Gastroesophageal sphincter (tissue), 3 donors: ENCODE measurements at regions not wholly inside any gene's neighbourhood (a gene's known extent, or its start where the extent isn't known, plus 50 kb on each side); places are given as distances from the start of the nearest gene placed in this dataset.

Source experiments
- POLR2A ChIP-seq, 2 donors: fragments of 450-650 bp; IDR thresholded peaks; one replicate each; pipeline ENCODE4 v1.6.1; 2017; ENCODE audit warnings: antibody characterized with exemption in 2 of 2, mild to moderate bottlenecking in 2 of 2, moderate library complexity in 1 of 2
- TF ChIP-seq, protein P1 (sequence below), 4 experiments: fragments of 200-600 bp in 2 of 4; fragments of 450-650 bp in 2 of 4; sonication (generic) in 1 of 4; IDR thresholded peaks; one replicate each; pipeline ENCODE4 v1.5.1; 2017 to 2019; ENCODE audit warnings: antibody characterized with exemption in 4 of 4, mild to moderate bottlenecking in 2 of 4, moderate library complexity in 2 of 4

DNA sequence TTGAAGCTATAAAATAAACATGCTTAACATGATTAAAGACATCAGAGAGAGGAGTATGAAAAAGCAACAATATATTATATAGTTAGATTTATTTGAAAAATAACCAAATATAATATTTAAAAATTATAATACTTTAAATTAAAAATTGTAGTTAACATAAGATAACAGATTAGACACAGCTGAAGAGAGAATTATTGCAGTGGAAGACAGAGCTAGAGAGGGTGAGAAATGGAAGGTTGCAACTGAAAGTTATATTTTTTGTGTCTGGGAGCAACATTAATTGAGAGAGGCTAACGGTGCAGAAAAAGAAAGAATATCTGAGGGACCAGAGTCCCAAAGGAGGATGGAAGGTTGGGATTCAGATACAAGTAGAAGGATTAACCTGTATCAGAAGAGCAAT is 548.9 kb upstream of the FZD8 start:
- no peak for TF ChIP-seq POLR2A (IDR thresholded peaks at IDR 0.05)
- TF ChIP-seq, protein P1, sequence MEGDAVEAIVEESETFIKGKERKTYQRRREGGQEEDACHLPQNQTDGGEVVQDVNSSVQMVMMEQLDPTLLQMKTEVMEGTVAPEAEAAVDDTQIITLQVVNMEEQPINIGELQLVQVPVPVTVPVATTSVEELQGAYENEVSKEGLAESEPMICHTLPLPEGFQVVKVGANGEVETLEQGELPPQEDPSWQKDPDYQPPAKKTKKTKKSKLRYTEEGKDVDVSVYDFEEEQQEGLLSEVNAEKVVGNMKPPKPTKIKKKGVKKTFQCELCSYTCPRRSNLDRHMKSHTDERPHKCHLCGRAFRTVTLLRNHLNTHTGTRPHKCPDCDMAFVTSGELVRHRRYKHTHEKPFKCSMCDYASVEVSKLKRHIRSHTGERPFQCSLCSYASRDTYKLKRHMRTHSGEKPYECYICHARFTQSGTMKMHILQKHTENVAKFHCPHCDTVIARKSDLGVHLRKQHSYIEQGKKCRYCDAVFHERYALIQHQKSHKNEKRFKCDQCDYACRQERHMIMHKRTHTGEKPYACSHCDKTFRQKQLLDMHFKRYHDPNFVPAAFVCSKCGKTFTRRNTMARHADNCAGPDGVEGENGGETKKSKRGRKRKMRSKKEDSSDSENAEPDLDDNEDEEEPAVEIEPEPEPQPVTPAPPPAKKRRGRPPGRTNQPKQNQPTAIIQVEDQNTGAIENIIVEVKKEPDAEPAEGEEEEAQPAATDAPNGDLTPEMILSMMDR (IDR thresholded peaks at IDR 0.05), result no peak
